Bronchial epithelial cell (primary cell): ENCODE measurements at regions not wholly inside any gene's neighbourhood (a gene's known extent, or its start where the extent isn't known, plus 50 kb on each side); places are given as distances from the start of the nearest gene placed in this dataset.
A peak's percentile ranks its signal among the peaks of the same experiment; 100 is the strongest.

Experiments used
- DNase-seq: peaks from one replicate; pipeline ENCODE4 v3.0.0-alpha.2; 2010; ENCODE audit warnings: low read depth
- FAIRE-seq: peaks from 2 replicates; lab custom pipeline; 2011; peaks lifted over from hg19 to GRCh38; lab: Jason Lieb, UNC
- H3K27me3 ChIP-seq: 2 replicates; pipeline ENCODE4 v1.5.1; 2011; ENCODE audit warnings: low read length; ENCODE audit not compliant: control insufficient read depth, insufficient read depth
- H3K36me3 ChIP-seq: 2 replicates; pipeline ENCODE4 v1.5.1; 2011; ENCODE audit warnings: low read length; ENCODE audit not compliant: control insufficient read depth, insufficient read depth
- H3K4me3 ChIP-seq: 2 replicates; pipeline ENCODE4 v1.5.1; 2011; ENCODE audit warnings: mild to moderate bottlenecking, low read depth, low read length, control low read depth
- TF ChIP-seq, protein P1 (sequence below): IDR thresholded peaks from 2 replicates; pipeline ENCODE4 v1.5.1; 2011; ENCODE audit warnings: mild to moderate bottlenecking, moderate library complexity, low read length, control low read depth, inconsistent platforms; ENCODE audit not compliant: insufficient read depth, severe bottlenecking

DNA sequence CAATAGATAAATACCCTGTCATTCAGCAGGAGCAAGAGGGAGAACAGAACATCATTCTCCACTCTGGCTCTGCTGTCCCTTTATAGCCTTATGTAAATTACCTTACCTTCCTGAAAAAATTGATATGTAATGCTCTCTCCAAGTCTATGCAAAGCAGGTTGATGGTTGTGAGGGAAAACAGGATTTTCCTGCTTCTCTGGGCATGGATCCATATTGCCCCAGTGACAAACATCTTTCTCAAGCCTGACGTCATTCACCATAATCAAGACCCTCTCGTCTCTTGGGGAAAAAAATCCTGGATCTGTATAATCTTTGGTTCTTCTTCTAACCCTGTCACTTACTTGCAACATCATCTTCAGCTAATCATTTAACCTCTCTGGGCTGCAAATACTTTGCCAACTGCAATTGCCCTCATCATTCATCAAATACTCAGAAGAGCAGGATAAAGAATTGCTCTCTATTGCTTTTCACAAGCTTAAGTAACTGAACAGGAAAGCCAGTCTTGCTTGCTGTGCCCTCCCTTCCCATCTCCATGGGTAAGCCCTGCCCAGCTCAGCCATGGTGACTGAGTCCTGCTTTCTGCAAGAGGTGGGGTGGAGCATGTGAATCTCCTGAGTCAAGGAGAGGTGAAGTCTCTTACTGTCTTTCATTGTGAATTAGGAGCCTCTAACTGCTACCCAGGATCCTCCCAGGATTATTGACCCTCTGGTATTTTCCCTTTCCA, 123.7 kb upstream of the KLF7 start:
- Histone ChIP-seq H3K27me3 (no peaks in the 10 kb centered on the region), H3K4me3 (no peak overlapping the region), H3K36me3 (no peaks in the 10 kb centered on the region)
- no peak for FAIRE-seq
- peak; percentile 90 for DNase-seq
- TF ChIP-seq, protein P1, sequence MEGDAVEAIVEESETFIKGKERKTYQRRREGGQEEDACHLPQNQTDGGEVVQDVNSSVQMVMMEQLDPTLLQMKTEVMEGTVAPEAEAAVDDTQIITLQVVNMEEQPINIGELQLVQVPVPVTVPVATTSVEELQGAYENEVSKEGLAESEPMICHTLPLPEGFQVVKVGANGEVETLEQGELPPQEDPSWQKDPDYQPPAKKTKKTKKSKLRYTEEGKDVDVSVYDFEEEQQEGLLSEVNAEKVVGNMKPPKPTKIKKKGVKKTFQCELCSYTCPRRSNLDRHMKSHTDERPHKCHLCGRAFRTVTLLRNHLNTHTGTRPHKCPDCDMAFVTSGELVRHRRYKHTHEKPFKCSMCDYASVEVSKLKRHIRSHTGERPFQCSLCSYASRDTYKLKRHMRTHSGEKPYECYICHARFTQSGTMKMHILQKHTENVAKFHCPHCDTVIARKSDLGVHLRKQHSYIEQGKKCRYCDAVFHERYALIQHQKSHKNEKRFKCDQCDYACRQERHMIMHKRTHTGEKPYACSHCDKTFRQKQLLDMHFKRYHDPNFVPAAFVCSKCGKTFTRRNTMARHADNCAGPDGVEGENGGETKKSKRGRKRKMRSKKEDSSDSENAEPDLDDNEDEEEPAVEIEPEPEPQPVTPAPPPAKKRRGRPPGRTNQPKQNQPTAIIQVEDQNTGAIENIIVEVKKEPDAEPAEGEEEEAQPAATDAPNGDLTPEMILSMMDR: no peak

DNA sequence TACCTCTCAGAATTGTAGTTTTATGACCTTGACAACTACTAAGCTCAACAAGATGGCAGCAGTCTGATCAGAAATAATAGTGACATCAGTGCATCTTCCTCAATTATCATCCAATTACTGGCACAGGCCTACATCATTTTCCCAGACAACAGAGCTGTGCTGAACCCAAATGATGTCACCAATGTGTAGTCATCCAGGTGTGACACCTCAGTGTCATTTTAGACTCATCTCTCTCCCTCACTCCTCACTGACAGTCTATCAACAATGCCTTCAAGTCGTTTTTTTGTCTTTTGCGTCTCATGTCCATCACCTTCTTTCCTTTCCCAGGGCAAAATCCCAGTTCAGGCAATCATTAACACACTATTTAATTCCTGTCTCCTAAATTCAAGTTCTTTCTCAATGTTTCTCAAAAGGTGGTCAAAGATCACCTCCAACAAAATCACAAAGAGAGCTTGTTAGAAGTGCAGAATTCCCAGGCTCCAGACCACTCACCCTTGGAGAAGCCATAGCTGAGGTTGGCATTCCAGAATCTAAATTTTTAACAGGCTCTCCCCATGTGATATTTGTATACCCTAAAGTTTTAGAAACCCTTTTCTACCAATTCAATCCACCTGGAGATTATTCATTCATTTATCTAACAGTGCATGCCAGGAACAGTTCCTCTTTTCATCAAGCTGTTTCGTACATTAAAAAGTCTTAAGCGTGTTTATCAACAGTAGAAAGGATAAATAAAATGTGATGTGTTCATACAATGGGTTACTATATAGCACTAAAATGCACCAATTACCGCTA, 125.3 kb upstream of the KLF7 start:
- FAIRE-seq (peak; percentile 80), DNase-seq (no peak)
- H3K27me3 ChIP-seq: no peaks in the 10 kb centered on the region
- H3K4me3 ChIP-seq: no peak overlapping the region
- no peaks in the 10 kb centered on the region for H3K36me3 ChIP-seq
- TF ChIP-seq, protein P1: no peak

DNA sequence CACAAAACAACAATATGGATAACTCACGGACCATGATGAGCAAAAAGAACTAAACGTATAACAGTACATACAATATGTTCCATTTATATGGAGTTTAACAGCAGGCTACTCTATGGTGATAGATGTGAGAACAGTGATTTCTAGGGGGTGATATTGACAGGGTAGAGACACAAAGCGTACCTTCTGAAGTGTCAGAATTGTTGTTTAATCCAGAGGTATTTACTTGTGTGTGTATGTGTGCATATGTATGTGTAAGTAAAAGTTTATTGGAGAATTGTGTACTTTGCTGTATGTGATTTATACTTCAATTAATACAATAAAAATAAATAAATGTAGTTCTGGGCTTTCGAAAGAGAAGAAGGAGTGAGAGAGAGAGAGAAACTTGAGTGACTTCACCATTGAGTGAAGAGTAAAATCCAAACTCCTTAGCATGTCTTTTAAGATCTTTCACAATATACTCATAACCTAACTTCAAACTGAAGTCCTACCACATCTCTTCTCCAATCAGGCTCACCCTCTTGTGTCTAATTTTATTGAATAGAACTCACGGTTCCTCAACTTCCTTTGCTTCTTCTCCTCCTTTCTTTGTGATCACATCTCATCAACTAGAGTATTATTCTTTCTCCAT, 126.0 kb upstream of the KLF7 start:
- FAIRE-seq (no peak), DNase-seq (no peak)
- Histone ChIP-seq H3K36me3 (no peaks in the 10 kb centered on the region), H3K4me3 (no peak overlapping the region), H3K27me3 (no peaks in the 10 kb centered on the region)
- TF ChIP-seq, protein P1: no peak

DNA sequence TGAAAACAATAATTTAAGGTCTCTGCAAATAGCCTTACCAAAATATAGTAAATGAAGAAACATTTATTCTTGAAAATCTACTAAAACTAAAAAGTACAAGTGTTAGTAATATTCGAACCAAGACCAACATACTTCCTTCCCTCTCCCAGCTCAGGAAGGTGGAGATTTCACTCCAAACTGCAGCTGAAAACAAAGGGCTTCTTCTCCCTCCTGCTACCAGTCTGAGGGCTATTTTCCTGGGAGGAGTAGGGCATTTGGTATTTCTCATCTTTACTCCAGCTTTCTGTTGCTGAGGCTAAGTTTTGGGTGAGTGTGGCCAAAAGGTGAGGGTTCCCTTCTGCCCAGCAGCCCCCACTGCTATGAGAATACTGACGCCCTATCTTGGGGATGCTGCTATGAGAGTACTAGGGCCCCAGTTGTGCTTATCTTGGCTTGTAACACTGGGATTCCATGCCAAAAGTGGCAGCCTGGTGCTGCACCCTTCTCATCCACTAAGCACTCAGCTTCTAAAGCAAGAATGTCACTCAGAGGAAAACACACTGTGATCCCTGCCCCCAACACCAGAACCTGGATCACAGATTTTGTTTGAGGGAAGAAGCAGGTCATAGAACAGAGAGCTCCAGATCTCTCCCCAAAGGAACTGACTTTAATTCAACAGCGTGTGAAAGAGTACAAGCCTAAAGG, 130.7 kb upstream of the KLF7 start:
- TF ChIP-seq, protein P1: no peak

DNA sequence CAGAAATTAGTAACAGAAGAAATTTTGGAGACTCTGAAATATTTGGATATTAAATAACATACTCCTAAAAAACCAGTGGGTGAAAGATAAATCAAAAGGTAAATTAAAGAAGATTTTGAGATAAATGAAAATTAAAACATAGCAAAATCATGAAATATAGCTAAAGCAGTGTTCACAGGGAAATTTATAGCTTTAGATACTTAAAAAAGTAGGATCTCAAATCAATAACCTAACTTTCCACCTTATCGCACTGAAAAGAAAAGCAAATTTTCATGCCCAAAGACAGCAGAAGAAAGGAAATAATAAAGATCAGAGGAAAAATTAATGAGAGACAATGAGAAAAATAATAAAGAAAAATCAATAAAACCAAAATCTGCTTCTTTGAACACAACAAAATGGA, 135.1 kb upstream of the KLF7 start:
- DNase-seq (no peak), FAIRE-seq (no peak)
- TF ChIP-seq, protein P1: no peak
- no peaks in the 10 kb centered on the region for H3K36me3 ChIP-seq
- H3K4me3 ChIP-seq: no peak overlapping the region
- H3K27me3 ChIP-seq: no peaks in the 10 kb centered on the region

More for the DNA sequence above, 130.7 kb upstream of the KLF7 start:
- no peak for DNase-seq
- Histone ChIP-seq H3K36me3 (no peaks in the 10 kb centered on the region), H3K27me3 (no peaks in the 10 kb centered on the region), H3K4me3 (no peak overlapping the region)
- peak; percentile 77 for FAIRE-seq
